ENCODE measurements at regions not wholly inside any gene's neighbourhood (a gene's known extent, or its start where the extent isn't known, plus 50 kb on each side); places are given as distances from the start of the nearest gene placed in this dataset.

GRCh38 chr2:76684756-76685155, 837.4 kb downstream of the LRRTM4 start (continued):
- TF ChIP-seq SIN3A (IDR thresholded peaks at IDR 0.05; ENCODE audit: borderline replicate concordance, low read depth, low read length) (no peak), ELF1 (IDR thresholded peaks at IDR 0.05) (no peak)

- no peaks in the 10 kb centered on the region for H3K9me3 ChIP-seq
- no peak overlapping the region for H3K9ac ChIP-seq
- H3K27ac ChIP-seq (ENCODE audit: low read depth in 2 of 2, low read length in 1 of 2): no peak overlapping the region
- H2AFZ ChIP-seq (ENCODE audit: low read depth): no peak overlapping the region
- no peak overlapping the region for H3K4me3 ChIP-seq (ENCODE audit: low read depth in 2 of 2, low read length in 1 of 2)
- H3K79me2 ChIP-seq (ENCODE audit: insufficient read depth): no peaks in the 10 kb centered on the region
- no peak for DNase-seq
- TF ChIP-seq POLR2AphosphoS5 (IDR thresholded peaks at IDR 0.05; ENCODE audit: low read depth, low read length): no peak
- no peak for TF ChIP-seq ELF1 (IDR thresholded peaks at IDR 0.05)
- no peak for TF ChIP-seq FOXJ3 (CRISPR knock-in tag; IDR thresholded peaks at IDR 0.05)
- TF ChIP-seq RXRA (IDR thresholded peaks at IDR 0.05; ENCODE audit: borderline replicate concordance, low read depth): no peak
- TF ChIP-seq SMC3 (IDR thresholded peaks at IDR 0.05; ENCODE audit: low read depth, low read length): no peak
- no peak for TF ChIP-seq EP300 (IDR thresholded peaks at IDR 0.05; ENCODE audit: borderline replicate concordance in 1 of 2, low read depth in 1 of 2, low read length in 1 of 2)
- TF ChIP-seq MEF2A (IDR thresholded peaks at IDR 0.05; ENCODE audit: borderline replicate concordance, low read depth): no peak
- TF ChIP-seq TEAD4 (IDR thresholded peaks at IDR 0.05; ENCODE audit: borderline replicate concordance, insufficient read depth): no peak
- 33% methylated on average over 1 of the region's 1 CpG for WGBS (ENCODE audit: low lambda C conversion rate)
- no peaks in the 10 kb centered on the region for H3K27me3 ChIP-seq (ENCODE audit: insufficient read depth)
- H3K36me3 ChIP-seq (replicated peaks in 1 of 2; ENCODE audit: control insufficient read depth in 1 of 2, insufficient read depth in 2 of 2, low read length in 1 of 2): no peaks in the 10 kb centered on the region
- POLR2A ChIA-PET: no interaction called here
- H4K20me1 ChIP-seq (ENCODE audit: insufficient read depth): no peaks in the 10 kb centered on the region
- no peaks in the 10 kb centered on the region for H3K4me1 ChIP-seq (ENCODE audit: control insufficient read depth in 1 of 2, insufficient read depth in 2 of 2, low read depth in 1 of 2, low read length in 1 of 2)
- CTCF ChIA-PET: no interaction called here
- no peak overlapping the region for H3K4me2 ChIP-seq
- no peaks in the 10 kb centered on the region for H3K9me2 ChIP-seq
- H3F3A ChIP-seq (replicated peaks; ENCODE audit: insufficient read depth): no peaks in the 10 kb centered on the region
Measured at GRCh38 chr2:76679025-76679396, 843.2 kb downstream of the LRRTM4 start.

GRCh38 chr2:76678383-76679024, 843.7 kb downstream of the LRRTM4 start:
- Histone ChIP-seq H3F3A (replicated peaks; ENCODE audit: insufficient read depth) (no peaks in the 10 kb centered on the region), H3K36me3 (replicated peaks in 1 of 2; ENCODE audit: control insufficient read depth in 1 of 2, insufficient read depth in 2 of 2, low read length in 1 of 2) (no peaks in the 10 kb centered on the region), H3K4me2 (no peak overlapping the region), H4K20me1 (ENCODE audit: insufficient read depth) (no peaks in the 10 kb centered on the region), H3K4me1 (ENCODE audit: control insufficient read depth in 1 of 2, insufficient read depth in 2 of 2, low read depth in 1 of 2, low read length in 1 of 2) (no peaks in the 10 kb centered on the region), H3K4me3 (ENCODE audit: low read depth in 2 of 2, low read length in 1 of 2) (no peak overlapping the region), H3K79me2 (ENCODE audit: insufficient read depth) (no peaks in the 10 kb centered on the region), H3K9me3 (no peaks in the 10 kb centered on the region), H3K27me3 (ENCODE audit: insufficient read depth) (no peaks in the 10 kb centered on the region), H3K9me2 (no peaks in the 10 kb centered on the region), H2AFZ (ENCODE audit: low read depth) (no peak overlapping the region), H3K27ac (ENCODE audit: low read depth in 2 of 2, low read length in 1 of 2) (no peak overlapping the region), H3K9ac (no peak overlapping the region)
- ChIA-PET POLR2A (interaction anchor here (0.6 kb wide), 1 partner anchor 1247 kb away, joined by 3 read pairs; no protein-coding TSS in a partner anchor), CTCF (no interaction called here)
- WGBS (ENCODE audit: low lambda C conversion rate): 24% methylated on average over 3 of the region's 3 CpGs
- DNase-seq: no peak
- TF ChIP-seq SMC3 (IDR thresholded peaks at IDR 0.05; ENCODE audit: low read depth, low read length) (no peak), NFIC (IDR thresholded peaks at IDR 0.05; ENCODE audit: borderline replicate concordance) (no peak), MXI1 (IDR thresholded peaks at IDR 0.05; ENCODE audit: low read depth, low read length) (no peak), IRF3 (IDR thresholded peaks at IDR 0.05; ENCODE audit: low read depth, low read length) (no peak), GABPA (IDR thresholded peaks at IDR 0.05; ENCODE audit: low read depth) (no peak), USF2 (IDR thresholded peaks at IDR 0.05; ENCODE audit: borderline replicate concordance, low read depth, low read length) (no peak), ELF1 (IDR thresholded peaks at IDR 0.05) (no peak), REST (IDR thresholded peaks at IDR 0.05; ENCODE audit: low read depth, low read length) (no peak), JUND (IDR thresholded peaks at IDR 0.05) (no peak), RFX5 (IDR thresholded peaks at IDR 0.05; ENCODE audit: low read length) (no peak), POLR2AphosphoS5 (IDR thresholded peaks at IDR 0.05; ENCODE audit: low read depth, low read length) (no peak), TAF1 (IDR thresholded peaks at IDR 0.05; ENCODE audit: borderline replicate concordance, low read depth, low read length) (no peak), ZBTB33 (IDR thresholded peaks at IDR 0.05; ENCODE audit: borderline replicate concordance, low read depth) (no peak)
